ENCODE measurements at regions not wholly inside any gene's neighbourhood (a gene's known extent, or its start where the extent isn't known, plus 50 kb on each side); places are given as distances from the start of the nearest gene placed in this dataset.
"Not testable (repeated sequence)": the region's sequence is repeated elsewhere in the genome, so short reads cannot be mapped to it uniquely, and the experiment has no call there.

- no peak for DNase-seq
- Histone ChIP-seq H3K27ac (replicated peaks) (no peak overlapping the region), H3K4me3 (no peak overlapping the region), H3K4me1 (no peaks in the 10 kb centered on the region), H3K36me3 (no peaks in the 10 kb centered on the region), H3K27me3 (ENCODE audit: low read depth) (peaks cover 15% of the 10 kb centered on the region), H3K9me3 (replicated peaks) (no peaks in the 10 kb centered on the region)
- intact Hi-C loops (cut with micrococcal nuclease), result no loop called here
- no peak for TF ChIP-seq CTCF (IDR thresholded peaks at IDR 0.05; ENCODE audit: borderline replicate concordance)
Observed at GRCh38 chr15:62363913-62364312, 198.8 kb upstream of the C2CD4B start.

GRCh38 chr15:62365795-62366442 lies 200.8 kb upstream of the C2CD4B start:
- no peaks in the 10 kb centered on the region for H3K36me3 ChIP-seq
- intact Hi-C loops (cut with micrococcal nuclease), result no loop called here
- no peak for TF ChIP-seq CTCF (IDR thresholded peaks at IDR 0.05; ENCODE audit: borderline replicate concordance)
- no peaks in the 10 kb centered on the region for H3K9me3 ChIP-seq (replicated peaks)
- H3K4me1 ChIP-seq, result no peaks in the 10 kb centered on the region
- peaks cover 15% of the 10 kb centered on the region for H3K27me3 ChIP-seq (ENCODE audit: low read depth)
- H3K27ac ChIP-seq (replicated peaks), result no peak overlapping the region
- no peak overlapping the region for H3K4me3 ChIP-seq
- no peak for DNase-seq

- Histone ChIP-seq H3K4me1 (no peaks in the 10 kb centered on the region), H3K36me3 (no peaks in the 10 kb centered on the region), H3K4me3 (no peak overlapping the region), H3K27me3 (ENCODE audit: low read depth) (peaks cover 8% of the 10 kb centered on the region), H3K9me3 (replicated peaks) (no peaks in the 10 kb centered on the region), H3K27ac (replicated peaks) (no peak overlapping the region)
- intact Hi-C loops (cut with micrococcal nuclease), result no loop called here
- DNase-seq, result no peak
- no peak for TF ChIP-seq CTCF (IDR thresholded peaks at IDR 0.05; ENCODE audit: borderline replicate concordance)
Observed at GRCh38 chr15:62369454-62369853, 204.4 kb upstream of the C2CD4B start.

- DNase-seq; H3K27ac ChIP-seq (replicated peaks); H3K36me3 ChIP-seq; intact Hi-C loops (cut with micrococcal nuclease); H3K4me3 ChIP-seq; H3K4me1 ChIP-seq; H3K9me3 ChIP-seq (replicated peaks); H3K27me3 ChIP-seq (ENCODE audit: low read depth): not testable (repeated sequence)
Observed at GRCh38 chr15:62371683-62372082, 206.6 kb upstream of the C2CD4B start.

GRCh38 chr15:62377736-62378480 lies 212.8 kb upstream of the C2CD4B start:
- Histone ChIP-seq H3K4me3 (no peak overlapping the region), H3K4me1 (peaks cover 5% of the 10 kb centered on the region), H3K27me3 (ENCODE audit: low read depth) (no peaks in the 10 kb centered on the region), H3K27ac (replicated peaks) (no peak overlapping the region), H3K9me3 (replicated peaks) (no peaks in the 10 kb centered on the region), H3K36me3 (no peaks in the 10 kb centered on the region)
- DNase-seq, result no peak
- intact Hi-C loops (cut with micrococcal nuclease), result no loop called here
- TF ChIP-seq CTCF (IDR thresholded peaks at IDR 0.05; ENCODE audit: borderline replicate concordance), result no peak
